PC-9 (cell line): ENCODE measurements at regions not wholly inside any gene's neighbourhood (a gene's known extent, or its start where the extent isn't known, plus 50 kb on each side); places are given as distances from the start of the nearest gene placed in this dataset.

Experiments
- EZH2 ChIP-seq: fragments of 200-600 bp; sonication (generic); IDR thresholded peaks from 2 replicates; pipeline ENCODE4 v1.8.0; 2017; ENCODE audit warnings: antibody characterized with exemption, low read depth
- TF ChIP-seq, protein P1 (sequence below): fragments of 200-600 bp; sonication (generic); conservative IDR thresholded peaks from 2 replicates; pipeline ENCODE4 v1.6.1; 2017; ENCODE audit warnings: mixed run types, antibody characterized with exemption, mild to moderate bottlenecking, moderate library complexity

DNA sequence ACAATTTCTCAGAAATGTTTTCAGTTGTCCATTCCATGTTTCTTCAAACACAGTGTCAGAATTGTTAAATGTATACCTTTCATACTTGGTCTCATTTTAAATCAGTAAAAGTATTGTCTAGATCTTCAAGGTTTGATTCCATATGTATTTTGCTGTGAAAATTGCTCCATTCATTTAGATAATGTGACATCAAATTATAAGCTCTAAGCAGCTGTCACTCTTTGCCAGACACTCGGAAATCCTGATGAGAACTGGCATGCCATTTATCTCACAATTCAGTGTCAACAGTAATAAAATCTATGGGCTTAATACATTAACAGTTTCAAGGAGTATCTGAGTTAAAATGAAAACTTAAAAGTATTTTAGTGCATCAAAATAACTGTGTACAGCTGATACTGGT, 1025.3 kb upstream of the EPHA6 start:
- TF ChIP-seq, protein P1, sequence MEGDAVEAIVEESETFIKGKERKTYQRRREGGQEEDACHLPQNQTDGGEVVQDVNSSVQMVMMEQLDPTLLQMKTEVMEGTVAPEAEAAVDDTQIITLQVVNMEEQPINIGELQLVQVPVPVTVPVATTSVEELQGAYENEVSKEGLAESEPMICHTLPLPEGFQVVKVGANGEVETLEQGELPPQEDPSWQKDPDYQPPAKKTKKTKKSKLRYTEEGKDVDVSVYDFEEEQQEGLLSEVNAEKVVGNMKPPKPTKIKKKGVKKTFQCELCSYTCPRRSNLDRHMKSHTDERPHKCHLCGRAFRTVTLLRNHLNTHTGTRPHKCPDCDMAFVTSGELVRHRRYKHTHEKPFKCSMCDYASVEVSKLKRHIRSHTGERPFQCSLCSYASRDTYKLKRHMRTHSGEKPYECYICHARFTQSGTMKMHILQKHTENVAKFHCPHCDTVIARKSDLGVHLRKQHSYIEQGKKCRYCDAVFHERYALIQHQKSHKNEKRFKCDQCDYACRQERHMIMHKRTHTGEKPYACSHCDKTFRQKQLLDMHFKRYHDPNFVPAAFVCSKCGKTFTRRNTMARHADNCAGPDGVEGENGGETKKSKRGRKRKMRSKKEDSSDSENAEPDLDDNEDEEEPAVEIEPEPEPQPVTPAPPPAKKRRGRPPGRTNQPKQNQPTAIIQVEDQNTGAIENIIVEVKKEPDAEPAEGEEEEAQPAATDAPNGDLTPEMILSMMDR: no peak
- no peak for TF ChIP-seq EZH2
